Lower lobe of right lung (tissue), 2 donors: ENCODE measurements at regions not wholly inside any gene's neighbourhood (a gene's known extent, or its start where the extent isn't known, plus 50 kb on each side); places are given as distances from the start of the nearest gene placed in this dataset.

ENCODE experiments used
- ATAC-seq, 2 donors: fragments of 200-7000 bp; cut with Tn5 transposase; one replicate each; pipeline ENCODE4 v1.9.1; 2020 to 2022; ENCODE audit warnings: mild to moderate bottlenecking in 2 of 2, moderate library complexity in 2 of 2
- DNase-seq: peaks from one replicate; pipeline ENCODE4 v3.0.0-alpha.2; 2020
- H3K27ac ChIP-seq: fragments of 200-600 bp; one replicate; pipeline ENCODE4 v1.8.0; 2022
- H3K27me3 ChIP-seq: fragments of 200-600 bp; one replicate; pipeline ENCODE4 v1.8.0; 2022; ENCODE audit warnings: low read depth
- H3K36me3 ChIP-seq: fragments of 200-600 bp; one replicate; pipeline ENCODE4 v1.8.0; 2022; ENCODE audit warnings: mild to moderate bottlenecking
- H3K4me1 ChIP-seq: fragments of 200-600 bp; one replicate; pipeline ENCODE4 v1.8.0; 2022
- H3K4me3 ChIP-seq: fragments of 200-600 bp; one replicate; pipeline ENCODE4 v1.8.0; 2022; ENCODE audit warnings: mild to moderate bottlenecking
- H3K9me3 ChIP-seq: fragments of 200-600 bp; one replicate; pipeline ENCODE4 v1.8.0; 2022
- CTCF ChIP-seq: fragments of 200-600 bp; IDR thresholded peaks from one replicate; pipeline ENCODE4 v1.8.0; 2022; ENCODE audit warnings: antibody characterized with exemption, mild to moderate bottlenecking
- intact Hi-C: fragments of 100-400 bp; cut with DNase I; formaldehyde crosslinking; loops from one replicate; pipeline ENCODE4 v1.11.0; 2022
- donor health status: DM: no; HTN: yes; CAD: no; lungs with severe emphysema.

GRCh38 chr5:12488161-12488560, 583.9 kb upstream of the CTNND2 start:
- intact Hi-C loops = no loop called here
- no peak for ATAC-seq
- no peak for TF ChIP-seq CTCF

GRCh38 chr5:12480487-12480886, 576.2 kb upstream of the CTNND2 start:
- DNase-seq (no peak), ATAC-seq (no peak)
- TF ChIP-seq CTCF = no peak
- H3K36me3 ChIP-seq = no peaks in the 10 kb centered on the region
- no peak overlapping the region for H3K4me3 ChIP-seq
- no peaks in the 10 kb centered on the region for H3K27me3 ChIP-seq
- no peaks in the 10 kb centered on the region for H3K9me3 ChIP-seq
- intact Hi-C loops = no loop called here
- H3K4me1 ChIP-seq = no peaks in the 10 kb centered on the region
- no peak overlapping the region for H3K27ac ChIP-seq

More at GRCh38 chr5:12488161-12488560, 583.9 kb upstream of the CTNND2 start:
- H3K4me3 ChIP-seq = no peak overlapping the region
- no peaks in the 10 kb centered on the region for H3K27me3 ChIP-seq
- H3K36me3 ChIP-seq = no peaks in the 10 kb centered on the region
- no peaks in the 10 kb centered on the region for H3K4me1 ChIP-seq
- no peak overlapping the region for H3K27ac ChIP-seq
- DNase-seq = no peak
- no peaks in the 10 kb centered on the region for H3K9me3 ChIP-seq

GRCh38 chr5:12477554-12477953, 573.3 kb upstream of the CTNND2 start:
- ATAC-seq (no peak), DNase-seq (no peak)
- Histone ChIP-seq H3K4me3 (no peak overlapping the region), H3K9me3 (no peaks in the 10 kb centered on the region), H3K36me3 (no peaks in the 10 kb centered on the region), H3K27ac (no peak overlapping the region), H3K27me3 (no peaks in the 10 kb centered on the region), H3K4me1 (no peaks in the 10 kb centered on the region)
- no peak for TF ChIP-seq CTCF
- intact Hi-C loops = no loop called here

- H3K4me1 ChIP-seq = no peaks in the 10 kb centered on the region
- DNase-seq = peak; percentile 29
- H3K4me3 ChIP-seq = no peak overlapping the region
- intact Hi-C loops = no loop called here
- H3K36me3 ChIP-seq = no peaks in the 10 kb centered on the region
- no peaks in the 10 kb centered on the region for H3K9me3 ChIP-seq
- no peak overlapping the region for H3K27ac ChIP-seq
- ATAC-seq = peak in 1 of 2 donors; percentile 38
- TF ChIP-seq CTCF = no peak
- no peaks in the 10 kb centered on the region for H3K27me3 ChIP-seq
Measured at GRCh38 chr5:12467799-12468198, 563.6 kb upstream of the CTNND2 start.

- DNase-seq (no peak), ATAC-seq (no peak)
- H3K36me3 ChIP-seq = no peaks in the 10 kb centered on the region
- no peaks in the 10 kb centered on the region for H3K4me1 ChIP-seq
- H3K9me3 ChIP-seq = no peaks in the 10 kb centered on the region
- TF ChIP-seq CTCF = no peak
- intact Hi-C loops = no loop called here
- H3K27ac ChIP-seq = no peak overlapping the region
- H3K27me3 ChIP-seq = no peaks in the 10 kb centered on the region
- H3K4me3 ChIP-seq = no peak overlapping the region
Measured at GRCh38 chr5:12460493-12461261, 556.4 kb upstream of the CTNND2 start.
